H1 (cell line): ENCODE measurements at regions not wholly inside any gene's neighbourhood (a gene's known extent, or its start where the extent isn't known, plus 50 kb on each side); places are given as distances from the start of the nearest gene placed in this dataset.

Experiments used
- CTCF ChIA-PET: fragments of 300-600 bp; sonication (Branson Sonifier 250); formaldehyde crosslinking; loops from one replicate; lab custom pipeline; 2021; ENCODE audit not compliant: partially characterized antibody; lab: Charles Lee
- POLR2A ChIA-PET: fragments of 300-600 bp; sonication (Branson Sonifier 250); formaldehyde crosslinking; loops from one replicate; lab custom pipeline; 2021; ENCODE audit warnings: inconsistent platforms; ENCODE audit not compliant: partially characterized antibody; lab: Charles Lee
- DNase-seq, 2 experiments: peaks; one replicate each; pipeline versions ENCODE4 v3.0.0 to v3.0.0-alpha.2; 2010 to 2022; ENCODE audit warnings: low spot score in 2 of 2, low read depth in 1 of 2, mixed read lengths in 1 of 2
- FAIRE-seq: peaks from 2 replicates; lab custom pipeline; 2011; peaks lifted over from hg19 to GRCh38; lab: Jason Lieb, UNC
- H2AFZ ChIP-seq: 2 replicates; pipeline ENCODE4 v1.8.1; 2012; ENCODE audit warnings: low read length, inconsistent platforms
- H2AK5ac ChIP-seq: 2 replicates; pipeline ENCODE4 v1.6.1; 2013; ENCODE audit warnings: low read depth, low read length
- H2BK120ac ChIP-seq: replicated peaks from 2 replicates; pipeline ENCODE3; 2013; ENCODE audit warnings: low read depth, low read length, inconsistent platforms
- H2BK12ac ChIP-seq: 2 replicates; pipeline ENCODE4 v1.6.1; 2013; ENCODE audit warnings: low read depth, low read length
- H2BK15ac ChIP-seq: 2 replicates; pipeline ENCODE4 v1.6.1; 2013; ENCODE audit warnings: low read length
- H2BK20ac ChIP-seq: 2 replicates; pipeline ENCODE4 v1.6.1; 2013; ENCODE audit warnings: low read length
- H2BK5ac ChIP-seq: 2 replicates; pipeline ENCODE4 v1.6.1; 2013; ENCODE audit warnings: low read depth, low read length
- H3K14ac ChIP-seq: 2 replicates; pipeline ENCODE4 v1.6.1; 2013; ENCODE audit warnings: inconsistent platforms; ENCODE audit not compliant: insufficient read length
- H3K18ac ChIP-seq: 2 replicates; pipeline ENCODE4 v1.6.1; 2013; ENCODE audit warnings: low read length; ENCODE audit errors: extremely low read depth
- H3K23ac ChIP-seq: 2 replicates; pipeline ENCODE4 v1.6.1; 2013; ENCODE audit warnings: inconsistent platforms; ENCODE audit not compliant: insufficient read length
- H3K23me2 ChIP-seq: 2 replicates; pipeline ENCODE4 v1.6.1; 2013; ENCODE audit warnings: low read depth, low read length
- H3K27ac ChIP-seq: 2 replicates; pipeline ENCODE4 v1.6.1; 2011; ENCODE audit warnings: low read depth, low read length, inconsistent platforms
- H3K27me3 ChIP-seq, 4 experiments: replicated peaks in 1 of 4; 1 replicate in 1 of 4; 2 replicates in 3 of 4; pipeline versions ENCODE4 v1.6.1 to v1.8.1; 2011 to 2013; ENCODE audit warnings: low read length in 3 of 4, mild to moderate bottlenecking in 3 of 4, inconsistent platforms in 2 of 4, mixed read lengths in 2 of 4, moderate library complexity in 1 of 4; ENCODE audit not compliant: control insufficient read depth in 3 of 4, insufficient read depth in 3 of 4; ENCODE audit errors: extremely low read depth in 1 of 4
- H3K36me3 ChIP-seq, 4 experiments: 2 replicates each; pipeline versions ENCODE4 v1.6.1 to v1.8.1; 2011 to 2013; ENCODE audit warnings: mild to moderate bottlenecking in 4 of 4, low read length in 3 of 4, moderate library complexity in 2 of 4, control low read depth in 1 of 4, inconsistent platforms in 1 of 4; ENCODE audit not compliant: insufficient read depth in 4 of 4, control insufficient read depth in 2 of 4
- H3K4ac ChIP-seq: replicated peaks from 2 replicates; pipeline ENCODE3; 2013; ENCODE audit warnings: low read length, low read depth, mixed read lengths, inconsistent platforms; ENCODE audit not compliant: insufficient read length
- H3K4me1 ChIP-seq, 4 experiments: replicated peaks in 1 of 4; 1 replicate in 1 of 4; 2 replicates in 3 of 4; pipeline versions ENCODE4 v1.6.1 to v1.8.1; 2011 to 2013; ENCODE audit warnings: low read length in 3 of 4, inconsistent platforms in 2 of 4, mixed read lengths in 1 of 4; ENCODE audit not compliant: insufficient read depth in 4 of 4, control insufficient read depth in 3 of 4
- H3K4me2 ChIP-seq, 2 experiments: 2 replicates each; pipeline versions ENCODE4 v1.6.1 to v1.8.1; 2011 to 2013; ENCODE audit warnings: low read depth in 2 of 2, low read length in 2 of 2, control low read depth in 1 of 2, inconsistent platforms in 1 of 2, mild to moderate bottlenecking in 1 of 2; ENCODE audit not compliant: insufficient read depth in 1 of 2
- H3K4me3 ChIP-seq, 4 experiments: fragments of 200-600, 300-600 bp in 1 of 4; sonication (generic), shearing (Covaris generic), sonication (Bioruptor Twin) in 1 of 4; 2 replicates each; pipeline versions ENCODE4 v1.5.1 to v1.8.1; 2011 to 2016; ENCODE audit warnings: low read length in 4 of 4, low read depth in 3 of 4, control low read depth in 2 of 4, inconsistent platforms in 2 of 4, mild to moderate bottlenecking in 2 of 4, mixed read lengths in 1 of 4, moderate library complexity in 1 of 4; ENCODE audit not compliant: insufficient read depth in 2 of 4; ENCODE audit errors: extremely low read depth in 1 of 4
- H3K56ac ChIP-seq: replicated peaks from 2 replicates; pipeline ENCODE3; 2013; ENCODE audit warnings: low read depth, mild to moderate bottlenecking, mixed read lengths, low read length, inconsistent platforms; ENCODE audit not compliant: insufficient read length
- H3K79me1 ChIP-seq: 2 replicates; pipeline ENCODE4 v1.6.1; 2013; ENCODE audit warnings: low read depth, low read length, control low read depth
- H3K79me2 ChIP-seq, 2 experiments: 2 replicates each; pipeline versions ENCODE4 v1.6.1 to v1.8.1; 2012 to 2013; ENCODE audit warnings: low read length in 2 of 2, mild to moderate bottlenecking in 2 of 2, inconsistent platforms in 1 of 2; ENCODE audit not compliant: insufficient read depth in 2 of 2, control insufficient read depth in 1 of 2
- H3K9ac ChIP-seq, 4 experiments: replicated peaks in 1 of 4; 1 replicate in 1 of 4; 2 replicates in 3 of 4; pipeline versions ENCODE4 v1.6.1 to v1.8.1; 2011 to 2013; ENCODE audit warnings: low read depth in 3 of 4, low read length in 3 of 4, control low read depth in 2 of 4, mild to moderate bottlenecking in 2 of 4, moderate library complexity in 2 of 4, inconsistent platforms in 1 of 4; ENCODE audit errors: extremely low read depth in 1 of 4
- H3K9me3 ChIP-seq, 2 experiments: 2 replicates each; pipeline versions ENCODE4 v1.6.1 to v1.8.1; 2012 to 2013; ENCODE audit warnings: mild to moderate bottlenecking in 2 of 2, moderate library complexity in 2 of 2, control low read depth in 1 of 2, inconsistent platforms in 1 of 2, low read depth in 1 of 2, low read length in 1 of 2, mixed read lengths in 1 of 2; ENCODE audit not compliant: insufficient read depth in 2 of 2
- H4K20me1 ChIP-seq, 2 experiments: replicated peaks in 1 of 2; 2 replicates each; pipeline versions ENCODE3 to v1.8.1; 2011 to 2013; ENCODE audit warnings: inconsistent platforms in 2 of 2, low read length in 2 of 2, mild to moderate bottlenecking in 1 of 2; ENCODE audit not compliant: insufficient read depth in 2 of 2, control insufficient read depth in 1 of 2
- H4K5ac ChIP-seq: 2 replicates; pipeline ENCODE4 v1.6.1; 2013; ENCODE audit warnings: low read length, low read depth, mixed read lengths, inconsistent platforms; ENCODE audit not compliant: insufficient read length
- H4K8ac ChIP-seq: 2 replicates; pipeline ENCODE4 v1.8.0; 2013; ENCODE audit warnings: mild to moderate bottlenecking, moderate library complexity, low read length, inconsistent platforms; ENCODE audit not compliant: insufficient read depth; ENCODE audit errors: extremely low read depth
- H4K91ac ChIP-seq: replicated peaks from 2 replicates; pipeline ENCODE3; 2013; ENCODE audit warnings: low read length, mixed read lengths, inconsistent platforms; ENCODE audit not compliant: insufficient read length
- BCL11A ChIP-seq, 2 experiments: IDR thresholded peaks; one replicate each; pipeline ENCODE4 v1.6.1; 2011; ENCODE audit warnings: low read depth in 2 of 2, low read length in 2 of 2, mild to moderate bottlenecking in 2 of 2
- CREB1 ChIP-seq: IDR thresholded peaks from 2 replicates; pipeline ENCODE4 v1.6.1; 2012; ENCODE audit warnings: inconsistent platforms
- JUN ChIP-seq: IDR thresholded peaks from 2 replicates; pipeline ENCODE4 v1.6.1; 2011; ENCODE audit warnings: low read depth, mild to moderate bottlenecking, improper control_type of control experiment, low read length
- KDM4A ChIP-seq: IDR thresholded peaks from one replicate; pipeline ENCODE4 v1.7.1; 2012; ENCODE audit warnings: low read depth, mild to moderate bottlenecking, moderate library complexity, low read length, inconsistent platforms; ENCODE audit not compliant: severe bottlenecking
- NANOG ChIP-seq: IDR thresholded peaks from 2 replicates; pipeline ENCODE4 v1.6.1; 2011; ENCODE audit warnings: low read length, low read depth, mild to moderate bottlenecking, inconsistent platforms; ENCODE audit not compliant: insufficient read depth, poor library complexity, severe bottlenecking
- PHF8 ChIP-seq: fragments of 200-600 bp; sonication (generic); conservative IDR thresholded peaks from 2 replicates; pipeline ENCODE4 v1.7.1; 2012; ENCODE audit warnings: low read depth, mild to moderate bottlenecking, inconsistent platforms, low read length, moderate library complexity
- SP1 ChIP-seq: IDR thresholded peaks from 2 replicates; pipeline ENCODE4 v1.6.1; 2011; ENCODE audit warnings: low read depth, low read length
- WGBS, 2 experiments: shearing (Covaris generic) in 1 of 2; methylation state at CpG; one replicate each; pipeline versions ENCODE4 v1.1.6 to v1.1.7; 2013 to 2015; ENCODE audit warnings: low lambda C conversion rate in 2 of 2, mixed read lengths in 2 of 2, inconsistent platforms in 1 of 2, low coverage in 1 of 2, missing lambda C conversion rate in 1 of 2; ENCODE audit not compliant: insufficient replicate concordance in 2 of 2, insufficient coverage in 1 of 2, insufficient read length in 1 of 2; ENCODE audit errors: extremely low coverage in 1 of 2, missing lambda C conversion rate in 1 of 2; 5-methylcytosine and 5-hydroxymethylcytosine counted together

DNA sequence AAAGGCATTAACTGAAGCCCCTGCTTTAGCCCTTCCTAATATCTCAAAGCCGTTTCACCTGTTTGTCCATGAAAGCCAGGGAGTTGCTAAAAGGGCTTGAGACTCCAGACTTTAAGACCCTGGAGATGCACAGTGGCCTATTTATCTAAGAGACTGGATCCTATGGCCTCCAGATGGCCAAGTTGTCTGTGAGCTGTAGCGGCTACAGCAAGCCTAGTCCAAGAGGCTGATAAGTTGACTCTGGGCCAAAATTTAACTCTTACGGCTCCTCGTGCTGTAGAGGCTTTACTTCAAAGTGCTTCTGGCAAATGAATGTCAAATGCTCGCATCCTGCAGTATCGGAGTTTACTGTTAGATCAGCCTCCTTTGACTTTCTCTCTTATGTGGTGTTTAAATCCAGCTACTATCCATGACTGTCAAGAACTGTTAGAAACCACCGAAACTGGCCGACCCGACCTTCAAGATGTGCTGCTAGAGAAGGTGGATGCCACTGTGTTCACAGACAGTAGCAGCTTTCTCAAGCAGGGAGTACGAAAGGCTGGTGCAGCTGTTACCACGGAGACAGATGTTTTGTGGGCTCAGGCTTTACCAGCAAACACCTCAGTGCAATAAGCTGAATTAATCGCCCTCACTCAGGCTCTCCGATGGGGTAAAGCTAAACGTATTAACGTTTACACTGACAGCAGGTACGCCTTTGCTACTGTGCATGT lies 336.7 kb upstream of the CNTNAP5 start:
- Histone ChIP-seq H2BK5ac (no peak overlapping the region), H4K8ac (no peak overlapping the region), H3K4me3 (no peak overlapping the region)
- no peak for FAIRE-seq
- CTCF ChIA-PET: no interaction called here
- 92% methylated on average over 13 of the region's 16 CpGs; no CpG with 5 or more reads in 1 of the 2 experiments for WGBS, 2 experiments
- TF ChIP-seq KDM4A (no peak), PHF8 (no peak), SP1 (no peak), JUN (no peak), BCL11A (IDR thresholded peaks at IDR 0.05; ENCODE audit: low read depth in 2 of 2, low read length in 2 of 2) (no peak), CREB1 (no peak), NANOG (no peak)
- TF ChIP-seq, all 59 proteins: peak for 0
- Histone ChIP-seq H4K91ac (no peak overlapping the region), H3K36me3 (no peaks in the 10 kb centered on the region), H3K9me3 (no peaks in the 10 kb centered on the region; a peak in 1 of 4 replicates), H3K27me3 (no peaks in the 10 kb centered on the region), H2BK120ac (no peak overlapping the region), H3K4me2 (no peak overlapping the region), H2AK5ac (no peak overlapping the region), H3K79me2 (no peaks in the 10 kb centered on the region), H3K56ac (no peak overlapping the region), H4K20me1 (no peaks in the 10 kb centered on the region), H3K4ac (no peak overlapping the region), H3K23ac (no peak overlapping the region), H2BK20ac (no peak overlapping the region), H3K9ac (no peak overlapping the region), H3K14ac (no peak overlapping the region), H4K5ac (no peak overlapping the region), H2AFZ (no peak overlapping the region), H3K18ac (no peak overlapping the region), H3K79me1 (no peaks in the 10 kb centered on the region), H3K23me2 (no peaks in the 10 kb centered on the region), H3K27ac (no peak overlapping the region), H2BK15ac (no peak overlapping the region), H2BK12ac (no peak overlapping the region), H3K4me1 (no peaks in the 10 kb centered on the region; a peak in 1 of 7 replicates)
- POLR2A ChIA-PET: no interaction called here
- DNase-seq: no peak
